K562 (cell line): ENCODE measurements at regions not wholly inside any gene's neighbourhood (a gene's known extent, or its start where the extent isn't known, plus 50 kb on each side); places are given as distances from the start of the nearest gene placed in this dataset.

Experiments used
- ATAC-seq: fragments of 200-7000 bp; cut with Tn5 transposase; 3 replicates; pipeline ENCODE4 v1.9.1; 2020; ENCODE audit warnings: moderate library complexity
- BruUV-seq: library from RNA; stranded (reverse); fragments of 400-500 nt; replicated peaks from 2 replicates; lab custom pipeline; 2021; lab: Mats Ljungman, UMichigan
- CTCF ChIA-PET: fragments of 300-600 bp; formaldehyde crosslinking; extraction: SDS; loops from one replicate; lab custom pipeline; 2021; ENCODE audit warnings: low intra/inter-chr PET ratio; lab: Yijun Ruan, JAX
- POLR2A ChIA-PET: fragments of 300-600, 350-650 bp; sonication (Branson Sonifier 250); formaldehyde crosslinking; extraction: SDS; loops from one replicate; lab custom pipeline; 2021; ENCODE audit warnings: antibody characterized with exemption, inconsistent platforms; lab: Yijun Ruan, JAX
- DNase-seq, 4 experiments: peaks; one replicate each; pipeline versions ENCODE4 v3.0.0 to v3.0.0-alpha.2; 2011 to 2018; ENCODE audit warnings: low spot score in 3 of 4, mixed read lengths in 3 of 4; ENCODE audit errors: extremely low read depth in 1 of 4
- FAIRE-seq: peaks from 2 replicates; lab custom pipeline; 2011; peaks lifted over from hg19 to GRCh38; lab: Jason Lieb, UNC
- H2AFZ ChIP-seq: 2 replicates; pipeline ENCODE4 v1.6.0; 2011; ENCODE audit warnings: low read depth, low read length, control low read depth, inconsistent platforms
- H3K27ac ChIP-seq: fragments of 200-600 bp; 3 replicates; pipeline ENCODE4 v1.8.0; 2011; ENCODE audit warnings: low read depth, mild to moderate bottlenecking, control low read depth, inconsistent platforms, low read length, moderate library complexity, mixed read lengths; ENCODE audit errors: extremely low read depth
- H3K27me3 ChIP-seq, 2 experiments: fragments of 300-600 bp in 1 of 2; 2 replicates in 1 of 2; 3 replicates in 1 of 2; pipeline versions ENCODE4 v1.6.0 to v1.8.0; 2011; ENCODE audit warnings: inconsistent platforms in 2 of 2, low read length in 2 of 2, mild to moderate bottlenecking in 1 of 2, mixed read lengths in 1 of 2, moderate library complexity in 1 of 2; ENCODE audit not compliant: control insufficient read depth in 2 of 2, insufficient read depth in 2 of 2
- H3K36me3 ChIP-seq: fragments of 300-600 bp; 3 replicates; pipeline ENCODE4 v1.8.0; 2011; ENCODE audit warnings: mild to moderate bottlenecking, low read length, inconsistent platforms; ENCODE audit not compliant: control insufficient read depth, insufficient read depth
- H3K4me1 ChIP-seq, 2 experiments: fragments of 200-600 bp in 1 of 2; replicated peaks in 1 of 2; 2 replicates in 1 of 2; 3 replicates in 1 of 2; pipeline versions ENCODE4 v1.5.1 to v1.8.0; 2011; ENCODE audit warnings: inconsistent platforms in 2 of 2, low read length in 2 of 2, mild to moderate bottlenecking in 1 of 2, mixed read lengths in 1 of 2, moderate library complexity in 1 of 2; ENCODE audit not compliant: control insufficient read depth in 2 of 2, insufficient read depth in 2 of 2
- H3K4me2 ChIP-seq: 2 replicates; pipeline ENCODE4 v1.6.1; 2011; ENCODE audit warnings: low read length, control low read depth, inconsistent platforms, mixed read lengths; ENCODE audit not compliant: insufficient read depth
- H3K4me3 ChIP-seq: fragments of 200-600 bp; sonication (generic), shearing (Covaris generic); 2 replicates; pipeline ENCODE4 v1.5.1; 2016; ENCODE audit warnings: control low read depth, inconsistent platforms
- H3K79me2 ChIP-seq: fragments of 200-600 bp; 3 replicates; pipeline ENCODE4 v1.8.0; 2011; ENCODE audit warnings: low read length, inconsistent platforms; ENCODE audit not compliant: control insufficient read depth, insufficient read depth
- H3K9ac ChIP-seq, 2 experiments: 2 replicates each; pipeline versions ENCODE4 v1.6.0 to v1.6.1; 2011; ENCODE audit warnings: low read depth in 2 of 2, low read length in 2 of 2, control low read depth in 1 of 2, inconsistent platforms in 1 of 2, mild to moderate bottlenecking in 1 of 2, mixed read lengths in 1 of 2; ENCODE audit not compliant: insufficient read depth in 1 of 2
- H3K9me1 ChIP-seq: one replicate; pipeline ENCODE4 v1.6.0; 2011; ENCODE audit warnings: inconsistent platforms, mild to moderate bottlenecking, low read length, moderate library complexity; ENCODE audit not compliant: control insufficient read depth, insufficient read depth
- H3K9me3 ChIP-seq: replicated peaks from 2 replicates; pipeline ENCODE4 v1.5.1; 2011; ENCODE audit warnings: low read depth, low read length, inconsistent platforms; ENCODE audit not compliant: control insufficient read depth, insufficient read depth
- H4K20me1 ChIP-seq: replicated peaks from 2 replicates; pipeline ENCODE4 v1.6.1; 2011; ENCODE audit warnings: low read length, inconsistent platforms, mixed read lengths; ENCODE audit not compliant: control insufficient read depth, insufficient read depth
- CCNT2 ChIP-seq: IDR thresholded peaks from 2 replicates; pipeline ENCODE4 v1.6.1; 2011; ENCODE audit warnings: borderline replicate concordance, low read depth, mild to moderate bottlenecking, moderate library complexity, mixed read lengths, low read length; ENCODE audit not compliant: insufficient read length; ENCODE audit errors: extremely low read depth
- EHMT2 ChIP-seq: fragments of 450-650 bp; IDR thresholded peaks from 2 replicates; pipeline ENCODE4 v1.6.1; 2018; ENCODE audit warnings: antibody characterized with exemption
- GATAD2A ChIP-seq: fragments of 450-650 bp; IDR thresholded peaks from 2 replicates; pipeline ENCODE4 v1.6.1; 2017
- KAT2B ChIP-seq: IDR thresholded peaks from one replicate; pipeline ENCODE4 v1.6.1; 2012; ENCODE audit warnings: low read depth, mild to moderate bottlenecking, control low read depth, inconsistent platforms, low read length, moderate library complexity
- POLR2B ChIP-seq: fragments of 450-650 bp; IDR thresholded peaks from 2 replicates; pipeline ENCODE4 v1.6.1; 2018; ENCODE audit warnings: low read depth; ENCODE audit not compliant: partially characterized antibody
- ZNF384 ChIP-seq: IDR thresholded peaks from 2 replicates; pipeline ENCODE4 v1.6.1; 2012; ENCODE audit warnings: low read depth, low read length, improper control_type of control experiment
- WGBS: fragments of 100-300 bp; shearing (Covaris generic); methylation state at CpG from one replicate; pipeline ENCODE4 v1.1.6; 2016; ENCODE audit warnings: low coverage, mixed read lengths; ENCODE audit not compliant: insufficient coverage; ENCODE audit errors: missing lambda C conversion rate; 5-methylcytosine and 5-hydroxymethylcytosine counted together
- in situ Hi-C: fragments of 300-500 bp; cut with MboI; formaldehyde crosslinking; loops from 4 replicates; pipeline ENCODE4 v1.15.0; 2018; ENCODE audit warnings: inconsistent platforms, mixed read lengths
- intact Hi-C: fragments of 100-400 bp; cut with micrococcal nuclease; formaldehyde crosslinking; loops from 2 replicates; pipeline ENCODE4 v1.14.2; 2022
- TF ChIP-seq, protein P1 (sequence below): fragments of 450-650 bp; IDR thresholded peaks from 2 replicates; pipeline ENCODE4 v1.6.1; 2016; ENCODE audit warnings: low read depth
- TF ChIP-seq, protein P2 (sequence below): fragments of 450-650 bp; formaldehyde crosslinking; conservative IDR thresholded peaks from 2 replicates; pipeline ENCODE4 v1.4.0; 2022; ENCODE audit warnings: mild to moderate bottlenecking, missing genetic modification characterization
- TF ChIP-seq, protein P3 (sequence below): fragments of 450-650 bp; IDR thresholded peaks from 2 replicates; pipeline ENCODE4 v1.6.1; 2018; ENCODE audit not compliant: partially characterized antibody

DNA sequence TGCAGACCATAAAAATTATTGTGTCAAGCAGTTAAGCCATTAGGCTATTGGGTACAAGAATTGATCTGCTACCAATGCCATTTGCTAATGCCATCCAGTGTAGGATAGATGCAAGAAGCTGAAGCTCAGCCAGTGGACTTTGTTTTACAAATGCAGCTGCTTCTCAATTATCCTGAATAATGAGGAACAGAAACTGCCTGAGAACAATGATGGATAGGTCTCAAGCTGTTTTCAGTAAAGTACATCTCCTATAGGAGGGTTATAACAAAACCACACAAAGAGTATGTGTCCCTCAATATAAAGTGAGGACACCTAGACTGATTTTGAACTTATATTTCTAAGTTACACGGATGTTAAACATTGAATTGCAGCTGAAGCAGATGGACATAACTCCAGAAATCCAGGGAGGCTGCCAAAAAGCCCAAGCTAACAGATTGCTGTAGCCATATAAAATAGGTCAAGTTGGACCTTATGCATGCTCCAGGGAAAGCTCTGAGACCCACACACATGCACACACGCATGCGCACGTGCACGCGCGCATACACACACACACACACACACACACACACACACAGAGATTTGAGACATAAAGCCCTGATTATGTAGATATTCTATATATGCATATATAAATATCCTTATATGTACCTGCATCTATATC is 482.7 kb upstream of the CD180 start:
- no peak for ATAC-seq

More for the DNA sequence above, 482.7 kb upstream of the CD180 start:
- no TSS peak for BruUV-seq
- 35% methylated on average over 7 of the region's 7 CpGs for WGBS
- no peak for DNase-seq
- intact Hi-C loops (no loop called here), in situ Hi-C loops (no loop called here)
- Histone ChIP-seq H4K20me1 (no peaks in the 10 kb centered on the region), H3K9ac (no peak overlapping the region), H3K27me3 (no peaks in the 10 kb centered on the region; a peak in 1 of 5 replicates), H3K9me1 (no peaks in the 10 kb centered on the region), H3K4me1 (no peaks in the 10 kb centered on the region), H3K4me3 (no peak overlapping the region), H3K36me3 (no peaks in the 10 kb centered on the region), H3K79me2 (no peaks in the 10 kb centered on the region), H3K27ac (no peak overlapping the region), H3K9me3 (no peaks in the 10 kb centered on the region), H2AFZ (no peak overlapping the region), H3K4me2 (no peak overlapping the region)
- no peak for FAIRE-seq
- TF ChIP-seq ZNF384 (no peak), KAT2B (no peak), POLR2B (no peak), GATAD2A (no peak), EHMT2 (no peak), CCNT2 (no peak)
- TF ChIP-seq, protein P1, sequence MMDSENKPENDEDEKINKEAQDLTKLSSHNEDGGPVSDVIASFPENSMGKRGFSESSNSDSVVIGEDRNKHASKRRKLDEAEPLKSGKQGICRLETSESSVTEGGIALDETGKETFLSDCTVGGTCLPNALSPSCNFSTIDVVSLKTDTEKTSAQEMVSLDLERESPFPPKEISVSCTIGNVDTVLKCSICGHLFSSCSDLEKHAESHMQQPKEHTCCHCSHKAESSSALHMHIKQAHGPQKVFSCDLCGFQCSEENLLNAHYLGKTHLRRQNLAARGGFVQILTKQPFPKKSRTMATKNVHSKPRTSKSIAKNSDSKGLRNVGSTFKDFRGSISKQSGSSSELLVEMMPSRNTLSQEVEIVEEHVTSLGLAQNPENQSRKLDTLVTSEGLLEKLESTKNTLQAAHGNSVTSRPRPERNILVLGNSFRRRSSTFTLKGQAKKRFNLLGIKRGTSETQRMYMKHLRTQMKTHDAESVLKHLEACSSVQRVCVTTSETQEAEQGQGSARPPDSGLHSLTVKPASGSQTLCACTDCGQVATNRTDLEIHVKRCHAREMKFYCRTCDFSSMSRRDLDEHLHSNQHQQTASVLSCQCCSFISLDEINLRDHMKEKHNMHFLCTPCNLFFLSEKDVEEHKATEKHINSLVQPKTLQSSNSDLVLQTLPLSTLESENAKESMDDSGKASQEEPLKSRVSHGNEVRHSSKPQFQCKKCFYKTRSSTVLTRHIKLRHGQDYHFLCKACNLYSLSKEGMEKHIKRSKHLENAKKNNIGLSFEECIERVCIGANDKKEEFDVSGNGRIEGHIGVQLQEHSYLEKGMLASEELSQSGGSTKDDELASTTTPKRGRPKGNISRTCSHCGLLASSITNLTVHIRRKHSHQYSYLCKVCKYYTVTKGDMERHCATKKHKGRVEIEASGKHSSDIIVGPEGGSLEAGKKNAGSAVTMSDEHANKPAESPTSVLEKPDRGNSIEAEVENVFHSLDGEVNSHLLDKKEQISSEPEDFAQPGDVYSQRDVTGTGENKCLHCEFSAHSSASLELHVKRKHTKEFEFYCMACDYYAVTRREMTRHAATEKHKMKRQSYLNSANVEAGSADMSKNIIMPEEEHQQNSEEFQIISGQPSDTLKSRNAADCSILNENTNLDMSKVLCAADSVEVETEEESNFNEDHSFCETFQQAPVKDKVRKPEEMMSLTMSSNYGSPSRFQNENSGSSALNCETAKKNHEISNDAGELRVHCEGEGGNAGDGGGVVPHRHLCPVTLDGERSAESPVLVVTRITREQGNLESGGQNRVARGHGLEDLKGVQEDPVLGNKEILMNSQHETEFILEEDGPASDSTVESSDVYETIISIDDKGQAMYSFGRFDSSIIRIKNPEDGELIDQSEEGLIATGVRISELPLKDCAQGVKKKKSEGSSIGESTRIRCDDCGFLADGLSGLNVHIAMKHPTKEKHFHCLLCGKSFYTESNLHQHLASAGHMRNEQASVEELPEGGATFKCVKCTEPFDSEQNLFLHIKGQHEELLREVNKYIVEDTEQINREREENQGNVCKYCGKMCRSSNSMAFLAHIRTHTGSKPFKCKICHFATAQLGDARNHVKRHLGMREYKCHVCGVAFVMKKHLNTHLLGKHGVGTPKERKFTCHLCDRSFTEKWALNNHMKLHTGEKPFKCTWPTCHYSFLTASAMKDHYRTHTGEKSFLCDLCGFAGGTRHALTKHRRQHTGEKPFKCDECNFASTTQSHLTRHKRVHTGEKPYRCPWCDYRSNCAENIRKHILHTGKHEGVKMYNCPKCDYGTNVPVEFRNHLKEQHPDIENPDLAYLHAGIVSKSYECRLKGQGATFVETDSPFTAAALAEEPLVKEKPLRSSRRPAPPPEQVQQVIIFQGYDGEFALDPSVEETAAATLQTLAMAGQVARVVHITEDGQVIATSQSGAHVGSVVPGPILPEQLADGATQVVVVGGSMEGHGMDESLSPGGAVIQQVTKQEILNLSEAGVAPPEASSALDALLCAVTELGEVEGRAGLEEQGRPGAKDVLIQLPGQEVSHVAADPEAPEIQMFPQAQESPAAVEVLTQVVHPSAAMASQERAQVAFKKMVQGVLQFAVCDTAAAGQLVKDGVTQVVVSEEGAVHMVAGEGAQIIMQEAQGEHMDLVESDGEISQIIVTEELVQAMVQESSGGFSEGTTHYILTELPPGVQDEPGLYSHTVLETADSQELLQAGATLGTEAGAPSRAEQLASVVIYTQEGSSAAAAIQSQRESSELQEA: no peak
- TF ChIP-seq, protein P2, sequence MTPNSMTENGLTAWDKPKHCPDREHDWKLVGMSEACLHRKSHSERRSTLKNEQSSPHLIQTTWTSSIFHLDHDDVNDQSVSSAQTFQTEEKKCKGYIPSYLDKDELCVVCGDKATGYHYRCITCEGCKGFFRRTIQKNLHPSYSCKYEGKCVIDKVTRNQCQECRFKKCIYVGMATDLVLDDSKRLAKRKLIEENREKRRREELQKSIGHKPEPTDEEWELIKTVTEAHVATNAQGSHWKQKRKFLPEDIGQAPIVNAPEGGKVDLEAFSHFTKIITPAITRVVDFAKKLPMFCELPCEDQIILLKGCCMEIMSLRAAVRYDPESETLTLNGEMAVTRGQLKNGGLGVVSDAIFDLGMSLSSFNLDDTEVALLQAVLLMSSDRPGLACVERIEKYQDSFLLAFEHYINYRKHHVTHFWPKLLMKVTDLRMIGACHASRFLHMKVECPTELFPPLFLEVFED (CRISPR knock-in tag): no peak
- TF ChIP-seq, protein P3, sequence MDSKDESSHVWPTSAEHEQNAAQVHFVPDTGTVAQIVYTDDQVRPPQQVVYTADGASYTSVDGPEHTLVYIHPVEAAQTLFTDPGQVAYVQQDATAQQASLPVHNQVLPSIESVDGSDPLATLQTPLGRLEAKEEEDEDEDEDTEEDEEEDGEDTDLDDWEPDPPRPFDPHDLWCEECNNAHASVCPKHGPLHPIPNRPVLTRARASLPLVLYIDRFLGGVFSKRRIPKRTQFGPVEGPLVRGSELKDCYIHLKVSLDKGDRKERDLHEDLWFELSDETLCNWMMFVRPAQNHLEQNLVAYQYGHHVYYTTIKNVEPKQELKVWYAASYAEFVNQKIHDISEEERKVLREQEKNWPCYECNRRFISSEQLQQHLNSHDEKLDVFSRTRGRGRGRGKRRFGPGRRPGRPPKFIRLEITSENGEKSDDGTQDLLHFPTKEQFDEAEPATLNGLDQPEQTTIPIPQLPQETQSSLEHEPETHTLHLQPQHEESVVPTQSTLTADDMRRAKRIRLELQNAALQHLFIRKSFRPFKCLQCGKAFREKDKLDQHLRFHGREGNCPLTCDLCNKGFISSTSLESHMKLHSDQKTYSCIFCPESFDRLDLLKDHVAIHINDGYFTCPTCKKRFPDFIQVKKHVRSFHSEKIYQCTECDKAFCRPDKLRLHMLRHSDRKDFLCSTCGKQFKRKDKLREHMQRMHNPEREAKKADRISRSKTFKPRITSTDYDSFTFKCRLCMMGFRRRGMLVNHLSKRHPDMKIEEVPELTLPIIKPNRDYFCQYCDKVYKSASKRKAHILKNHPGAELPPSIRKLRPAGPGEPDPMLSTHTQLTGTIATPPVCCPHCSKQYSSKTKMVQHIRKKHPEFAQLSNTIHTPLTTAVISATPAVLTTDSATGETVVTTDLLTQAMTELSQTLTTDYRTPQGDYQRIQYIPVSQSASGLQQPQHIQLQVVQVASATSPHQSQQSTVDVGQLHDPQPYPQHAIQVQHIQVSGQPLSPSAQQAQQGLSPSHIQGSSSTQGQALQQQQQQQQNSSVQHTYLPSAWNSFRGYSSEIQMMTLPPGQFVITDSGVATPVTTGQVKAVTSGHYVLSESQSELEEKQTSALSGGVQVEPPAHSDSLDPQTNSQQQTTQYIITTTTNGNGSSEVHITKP: no peak
- CTCF ChIA-PET: no interaction called here
- POLR2A ChIA-PET: interaction anchor here (0.7 kb wide), 1 partner anchor 13 kb away, joined by 3 read pairs; no protein-coding TSS in a partner anchor
